ENCODE measurements at regions not wholly inside any gene's neighbourhood (a gene's known extent, or its start where the extent isn't known, plus 50 kb on each side); places are given as distances from the start of the nearest gene placed in this dataset.
"Not testable (repeated sequence)": the region's sequence is repeated elsewhere in the genome, so short reads cannot be mapped to it uniquely, and the experiment has no call there.

GRCh38 chr20:25985597-25985996 lies 288.9 kb upstream of the ZNF337 start:
- POLR2A ChIA-PET (ENCODE audit: low non-redundant PET): no interaction called here
- CTCF ChIA-PET: no interaction called here
- TF ChIP-seq CTCF (conservative IDR thresholded peaks at IDR 0.05; ENCODE audit: low read depth): no peak
- no peak overlapping the region for H3K27ac ChIP-seq
- DNase-seq (ENCODE audit: low spot score): no peak

GRCh38 chr20:25984933-25985332 lies 288.3 kb upstream of the ZNF337 start:
- no peak for TF ChIP-seq CTCF (conservative IDR thresholded peaks at IDR 0.05; ENCODE audit: low read depth)
- POLR2A ChIA-PET (ENCODE audit: low non-redundant PET): no interaction called here

GRCh38 chr20:25982701-25983100 lies 286.0 kb upstream of the ZNF337 start:
- CTCF ChIA-PET; H3K27ac ChIP-seq; DNase-seq (ENCODE audit: low spot score); POLR2A ChIA-PET (ENCODE audit: low non-redundant PET): not testable (repeated sequence)

More at GRCh38 chr20:25984933-25985332, 288.3 kb upstream of the ZNF337 start:
- CTCF ChIA-PET: interaction anchor here (0.6 kb wide), 1 partner anchor 1138 kb away, joined by 3 read pairs; no protein-coding TSS in a partner anchor
- DNase-seq (ENCODE audit: low spot score): peak; percentile 1
- H3K27ac ChIP-seq: no peak overlapping the region

- CTCF ChIA-PET; H3K27ac ChIP-seq; DNase-seq (ENCODE audit: low spot score); POLR2A ChIA-PET (ENCODE audit: low non-redundant PET): not testable (repeated sequence)
Observed at GRCh38 chr20:25978450-25979190, 282.0 kb upstream of the ZNF337 start.

- CTCF ChIA-PET; H3K27ac ChIP-seq; POLR2A ChIA-PET (ENCODE audit: low non-redundant PET); DNase-seq (ENCODE audit: low spot score): not testable (repeated sequence)
Observed at GRCh38 chr20:25975816-25976215, 279.2 kb upstream of the ZNF337 start.

GRCh38 chr20:25965203-25965602 lies 268.6 kb upstream of the ZNF337 start:
- DNase-seq (ENCODE audit: low spot score); H3K27ac ChIP-seq; POLR2A ChIA-PET (ENCODE audit: low non-redundant PET); CTCF ChIA-PET: not testable (repeated sequence)

- DNase-seq (ENCODE audit: low spot score); H3K27ac ChIP-seq; POLR2A ChIA-PET (ENCODE audit: low non-redundant PET); CTCF ChIA-PET: not testable (repeated sequence)
Observed at GRCh38 chr20:25953876-25954275, 257.2 kb upstream of the ZNF337 start.

- CTCF ChIA-PET; H3K27ac ChIP-seq; DNase-seq (ENCODE audit: low spot score); POLR2A ChIA-PET (ENCODE audit: low non-redundant PET): not testable (repeated sequence)
Observed at GRCh38 chr20:25935230-25935629, 238.6 kb upstream of the ZNF337 start.

GRCh38 chr20:25932806-25933205 lies 236.2 kb upstream of the ZNF337 start:
- DNase-seq (ENCODE audit: low spot score); CTCF ChIA-PET; H3K27ac ChIP-seq; POLR2A ChIA-PET (ENCODE audit: low non-redundant PET): not testable (repeated sequence)

- CTCF ChIA-PET; H3K27ac ChIP-seq; POLR2A ChIA-PET (ENCODE audit: low non-redundant PET): not testable (repeated sequence)
- peak; percentile 0 for DNase-seq (ENCODE audit: low spot score)
Observed at GRCh38 chr20:25932170-25932569, 235.5 kb upstream of the ZNF337 start.

GRCh38 chr20:25902321-25902720 lies 205.7 kb upstream of the ZNF337 start:
- H3K27ac ChIP-seq; CTCF ChIA-PET; DNase-seq (ENCODE audit: low spot score); POLR2A ChIA-PET (ENCODE audit: low non-redundant PET): not testable (repeated sequence)

- CTCF ChIA-PET; DNase-seq (ENCODE audit: low spot score); POLR2A ChIA-PET (ENCODE audit: low non-redundant PET); H3K27ac ChIP-seq: not testable (repeated sequence)
Observed at GRCh38 chr20:25898663-25899062, 202.0 kb upstream of the ZNF337 start.

- POLR2A ChIA-PET (ENCODE audit: low non-redundant PET); DNase-seq (ENCODE audit: low spot score); H3K27ac ChIP-seq; CTCF ChIA-PET: not testable (repeated sequence)
Observed at GRCh38 chr20:25879096-25879495, 182.4 kb upstream of the ZNF337 start.

GRCh38 chr20:25868650-25868979 lies 172.0 kb upstream of the ZNF337 start:
- H3K27ac ChIP-seq; CTCF ChIA-PET; POLR2A ChIA-PET (ENCODE audit: low non-redundant PET); DNase-seq (ENCODE audit: low spot score): not testable (repeated sequence)

All from RWPE1 (cell line).